Epithelial cell of esophagus (primary cell): ENCODE measurements at regions not wholly inside any gene's neighbourhood (a gene's known extent, or its start where the extent isn't known, plus 50 kb on each side); places are given as distances from the start of the nearest gene placed in this dataset.
A peak's percentile ranks its signal among the peaks of the same experiment; 100 is the strongest.

Source experiments
- DNase-seq: peaks from one replicate; pipeline ENCODE4 v3.0.0; 2010; ENCODE audit warnings: low read depth
- H3K4me3 ChIP-seq: 2 replicates; pipeline ENCODE4 v1.5.1; 2011; ENCODE audit warnings: mild to moderate bottlenecking, low read length, control low read depth
- TF ChIP-seq, protein P1 (sequence below): IDR thresholded peaks from 2 replicates; pipeline ENCODE4 v1.5.1; 2011; ENCODE audit warnings: low read depth, mild to moderate bottlenecking, low read length, control low read depth, inconsistent platforms; ENCODE audit not compliant: insufficient read depth; ENCODE audit errors: missing control alignments

DNA sequence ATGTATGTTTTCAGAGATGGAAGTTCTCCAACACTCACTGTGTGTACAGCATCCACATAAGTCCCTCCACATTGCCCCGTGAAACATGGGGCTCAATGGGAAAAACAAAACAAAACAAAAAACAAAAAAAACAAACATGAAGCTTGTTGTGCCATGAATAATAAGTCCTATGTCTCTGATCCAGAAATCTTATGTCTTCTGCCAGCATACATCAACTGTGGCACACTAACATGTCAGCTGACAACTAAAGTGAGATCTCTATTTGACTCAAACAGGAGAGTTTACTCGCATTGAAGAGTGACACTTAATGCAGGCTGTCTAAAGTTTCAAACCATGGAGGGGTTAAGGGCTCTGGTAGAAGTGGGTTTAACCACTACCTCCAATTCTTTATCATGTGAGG is 180.2 kb upstream of the ROBO1 start:
- no peak for DNase-seq
- TF ChIP-seq, protein P1, sequence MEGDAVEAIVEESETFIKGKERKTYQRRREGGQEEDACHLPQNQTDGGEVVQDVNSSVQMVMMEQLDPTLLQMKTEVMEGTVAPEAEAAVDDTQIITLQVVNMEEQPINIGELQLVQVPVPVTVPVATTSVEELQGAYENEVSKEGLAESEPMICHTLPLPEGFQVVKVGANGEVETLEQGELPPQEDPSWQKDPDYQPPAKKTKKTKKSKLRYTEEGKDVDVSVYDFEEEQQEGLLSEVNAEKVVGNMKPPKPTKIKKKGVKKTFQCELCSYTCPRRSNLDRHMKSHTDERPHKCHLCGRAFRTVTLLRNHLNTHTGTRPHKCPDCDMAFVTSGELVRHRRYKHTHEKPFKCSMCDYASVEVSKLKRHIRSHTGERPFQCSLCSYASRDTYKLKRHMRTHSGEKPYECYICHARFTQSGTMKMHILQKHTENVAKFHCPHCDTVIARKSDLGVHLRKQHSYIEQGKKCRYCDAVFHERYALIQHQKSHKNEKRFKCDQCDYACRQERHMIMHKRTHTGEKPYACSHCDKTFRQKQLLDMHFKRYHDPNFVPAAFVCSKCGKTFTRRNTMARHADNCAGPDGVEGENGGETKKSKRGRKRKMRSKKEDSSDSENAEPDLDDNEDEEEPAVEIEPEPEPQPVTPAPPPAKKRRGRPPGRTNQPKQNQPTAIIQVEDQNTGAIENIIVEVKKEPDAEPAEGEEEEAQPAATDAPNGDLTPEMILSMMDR = no peak
- no peak overlapping the region for H3K4me3 ChIP-seq

DNA sequence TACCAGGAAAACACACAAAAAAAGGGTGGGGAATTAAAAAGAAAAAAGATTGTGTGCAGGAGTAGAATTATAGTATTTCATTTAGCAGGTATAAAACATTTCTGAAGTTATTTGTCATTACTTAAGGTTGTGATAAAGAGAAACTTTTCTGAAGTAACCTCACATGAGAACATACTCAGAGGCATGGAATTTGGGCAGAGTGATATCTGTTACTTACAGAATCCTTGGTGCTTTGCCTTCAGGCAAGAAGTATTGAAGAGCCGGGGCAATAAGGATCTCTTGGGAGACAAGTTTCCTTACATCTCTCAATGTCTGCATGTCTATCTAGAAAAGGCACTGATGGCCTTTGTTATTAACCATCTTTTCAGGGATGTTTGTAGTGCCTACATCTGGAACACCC is 179.7 kb upstream of the ROBO1 start:
- DNase-seq = peak; percentile 70
- TF ChIP-seq, protein P1 = no peak
- H3K4me3 ChIP-seq = no peak overlapping the region

DNA sequence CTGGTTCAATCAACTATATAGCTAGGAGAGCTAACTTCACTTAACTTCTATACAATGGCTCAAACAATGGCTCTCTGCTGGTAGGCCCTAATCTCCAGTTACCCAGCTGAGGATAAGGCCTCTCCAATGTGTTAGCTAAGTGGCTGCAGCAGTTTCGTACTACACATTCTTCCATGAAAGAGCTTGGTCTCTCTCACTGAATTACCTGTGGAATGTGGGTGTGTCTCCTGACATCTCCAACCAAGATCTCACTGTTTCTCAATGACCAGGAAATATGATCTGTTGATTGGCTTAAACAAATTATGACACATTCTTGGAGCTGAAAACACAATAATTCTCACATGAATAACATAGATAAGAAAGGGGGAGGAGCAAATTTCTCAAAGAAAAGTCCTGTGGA is 169.8 kb upstream of the ROBO1 start:
- TF ChIP-seq, protein P1 = no peak
- no peak overlapping the region for H3K4me3 ChIP-seq
- peak; percentile 96 for DNase-seq

DNA sequence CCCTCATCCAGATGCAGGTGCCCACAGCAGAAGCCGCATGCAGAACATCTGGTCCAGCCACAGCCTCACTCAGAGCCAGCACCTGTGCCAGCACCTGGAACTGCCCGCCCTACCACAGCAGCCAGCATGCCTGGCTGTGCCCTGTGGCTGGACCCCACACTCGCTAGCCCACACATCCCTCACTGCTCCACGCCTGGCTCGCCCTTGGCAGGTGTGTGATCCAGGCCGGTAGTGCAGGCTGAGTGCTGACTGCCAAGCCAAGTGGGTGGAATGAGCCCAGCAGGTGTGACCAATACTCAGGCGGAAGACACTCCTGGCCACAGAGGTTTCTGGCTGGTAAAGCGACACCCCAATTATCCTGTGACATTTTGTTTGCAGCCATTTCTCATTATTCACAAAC is 162.4 kb upstream of the ROBO1 start:
- H3K4me3 ChIP-seq = no peak overlapping the region
- DNase-seq = no peak
- TF ChIP-seq, protein P1 = no peak

DNA sequence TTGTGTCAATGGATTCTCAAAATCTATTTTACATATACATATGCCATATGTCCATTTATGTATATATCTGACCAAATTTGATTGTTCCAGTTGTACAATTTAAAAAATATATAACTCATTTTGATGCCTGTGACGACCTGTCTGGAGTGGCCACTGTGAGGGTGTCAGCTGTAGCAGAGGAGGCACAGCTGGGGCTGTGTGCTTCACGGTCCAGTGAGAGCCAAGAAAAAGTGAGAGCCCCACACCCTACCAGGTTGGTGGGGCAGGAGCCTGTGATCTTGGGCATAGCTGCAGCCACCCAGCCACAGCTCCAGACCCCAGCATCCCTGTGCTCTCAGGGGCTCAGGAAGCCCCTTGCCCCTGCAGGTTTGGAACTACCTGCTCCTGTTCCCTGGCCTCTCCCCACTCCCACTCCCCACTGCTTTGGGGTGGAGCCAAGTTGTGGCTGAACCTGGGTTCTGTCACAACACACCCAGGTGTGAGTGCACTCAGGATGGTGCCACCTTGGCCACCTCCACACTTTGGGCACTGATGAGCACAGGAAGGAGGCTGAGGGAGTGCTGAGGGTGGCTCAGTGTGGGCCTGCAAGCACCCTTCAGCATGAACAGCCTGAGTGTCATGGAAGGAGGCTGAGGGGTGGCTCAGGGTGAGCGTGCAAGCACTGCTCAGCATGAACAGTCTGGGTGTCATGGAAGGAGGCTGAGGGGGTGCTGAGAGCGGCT is 161.1 kb upstream of the ROBO1 start:
- TF ChIP-seq, protein P1 = no peak
- no peak overlapping the region for H3K4me3 ChIP-seq
- DNase-seq = no peak

DNA sequence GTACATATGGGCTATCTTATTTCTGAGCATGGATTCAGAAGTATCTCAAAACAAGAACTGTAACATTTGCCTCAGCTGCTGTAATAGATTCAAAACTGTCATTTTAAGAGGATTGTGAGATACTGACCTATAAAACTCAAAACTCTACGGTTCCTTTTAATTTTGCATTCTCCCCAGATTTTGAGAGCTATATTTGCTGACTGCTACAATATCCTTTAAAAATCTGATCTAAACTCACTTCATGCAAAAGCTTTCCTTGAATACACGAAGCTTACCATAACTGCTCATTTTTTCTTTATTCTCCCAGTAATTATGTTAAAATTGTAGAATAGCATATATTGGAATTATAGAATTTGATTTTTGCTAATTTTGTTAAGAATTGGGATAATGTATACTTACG is 158.7 kb upstream of the ROBO1 start:
- no peak overlapping the region for H3K4me3 ChIP-seq
- TF ChIP-seq, protein P1 = no peak
- no peak for DNase-seq

DNA sequence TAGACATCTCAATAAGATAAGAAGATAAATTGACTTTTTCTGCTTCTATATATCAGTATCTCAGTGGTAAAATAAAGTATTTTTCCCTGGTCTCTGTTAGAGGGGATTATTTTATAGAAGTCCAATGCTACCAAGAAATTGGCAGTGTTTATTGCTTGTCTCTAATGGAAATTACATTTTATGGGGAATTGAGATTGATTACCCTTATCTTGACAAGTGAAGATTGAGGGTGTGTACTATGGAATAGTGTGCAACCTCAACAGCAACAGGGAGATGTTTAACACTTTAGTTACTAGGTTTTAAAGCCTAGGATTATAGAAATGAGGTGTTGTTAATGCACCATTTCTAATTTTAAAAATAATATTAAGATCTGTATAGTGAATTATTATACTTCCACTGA is 154.8 kb upstream of the ROBO1 start:
- DNase-seq = no peak
- H3K4me3 ChIP-seq = no peak overlapping the region
- TF ChIP-seq, protein P1 = no peak
